ENCODE measurements at regions not wholly inside any gene's neighbourhood (a gene's known extent, or its start where the extent isn't known, plus 50 kb on each side); places are given as distances from the start of the nearest gene placed in this dataset.

- no peaks in the 10 kb centered on the region for H4K20me1 ChIP-seq (ENCODE audit: control insufficient read depth, extremely low read depth, insufficient read depth, low read length)
- H3K27me3 ChIP-seq (ENCODE audit: control insufficient read depth, insufficient read depth, low read length), result no peaks in the 10 kb centered on the region
- no peak overlapping the region for H2AFZ ChIP-seq (ENCODE audit: low read length)
- H3K9ac ChIP-seq (ENCODE audit: insufficient read depth, low read length), result no peak overlapping the region
- no peak overlapping the region for H3K4me2 ChIP-seq (ENCODE audit: extremely low read depth, insufficient read depth, low read length)
- H3K4me1 ChIP-seq (ENCODE audit: control insufficient read depth, extremely low read depth, insufficient read depth, low read length), result no peaks in the 10 kb centered on the region
- H3K79me2 ChIP-seq (ENCODE audit: control insufficient read depth, insufficient read depth, low read length), result no peaks in the 10 kb centered on the region
- no peak overlapping the region for H3K27ac ChIP-seq (ENCODE audit: insufficient read depth, low read length)
- DNase-seq (ENCODE audit: low read depth in 2 of 2), result no peak
- H3K4me3 ChIP-seq (replicated peaks in 1 of 4; ENCODE audit: control extremely low read depth in 1 of 4, insufficient read depth in 1 of 4, low read depth in 3 of 4, low read length in 4 of 4), result no peak overlapping the region
- TF ChIP-seq, protein P1, sequence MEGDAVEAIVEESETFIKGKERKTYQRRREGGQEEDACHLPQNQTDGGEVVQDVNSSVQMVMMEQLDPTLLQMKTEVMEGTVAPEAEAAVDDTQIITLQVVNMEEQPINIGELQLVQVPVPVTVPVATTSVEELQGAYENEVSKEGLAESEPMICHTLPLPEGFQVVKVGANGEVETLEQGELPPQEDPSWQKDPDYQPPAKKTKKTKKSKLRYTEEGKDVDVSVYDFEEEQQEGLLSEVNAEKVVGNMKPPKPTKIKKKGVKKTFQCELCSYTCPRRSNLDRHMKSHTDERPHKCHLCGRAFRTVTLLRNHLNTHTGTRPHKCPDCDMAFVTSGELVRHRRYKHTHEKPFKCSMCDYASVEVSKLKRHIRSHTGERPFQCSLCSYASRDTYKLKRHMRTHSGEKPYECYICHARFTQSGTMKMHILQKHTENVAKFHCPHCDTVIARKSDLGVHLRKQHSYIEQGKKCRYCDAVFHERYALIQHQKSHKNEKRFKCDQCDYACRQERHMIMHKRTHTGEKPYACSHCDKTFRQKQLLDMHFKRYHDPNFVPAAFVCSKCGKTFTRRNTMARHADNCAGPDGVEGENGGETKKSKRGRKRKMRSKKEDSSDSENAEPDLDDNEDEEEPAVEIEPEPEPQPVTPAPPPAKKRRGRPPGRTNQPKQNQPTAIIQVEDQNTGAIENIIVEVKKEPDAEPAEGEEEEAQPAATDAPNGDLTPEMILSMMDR (conservative IDR thresholded peaks at IDR 0.05 in 1 of 2, IDR thresholded peaks at IDR 0.05 in 1 of 2; ENCODE audit: low read depth in 1 of 2, low read length in 2 of 2), result no peak
- TF ChIP-seq EZH2 (IDR thresholded peaks at IDR 0.05; ENCODE audit: low read length, missing control alignments), result no peak
- H3K9me3 ChIP-seq (ENCODE audit: control insufficient read depth, insufficient read depth, low read depth, low read length), result no peaks in the 10 kb centered on the region
- no peaks in the 10 kb centered on the region for H3K36me3 ChIP-seq (ENCODE audit: control insufficient read depth, insufficient read depth, low read length)
Measured at GRCh38 chr6:25103603-25104002, 167.8 kb upstream of the RIPOR2 start.

DNA sequence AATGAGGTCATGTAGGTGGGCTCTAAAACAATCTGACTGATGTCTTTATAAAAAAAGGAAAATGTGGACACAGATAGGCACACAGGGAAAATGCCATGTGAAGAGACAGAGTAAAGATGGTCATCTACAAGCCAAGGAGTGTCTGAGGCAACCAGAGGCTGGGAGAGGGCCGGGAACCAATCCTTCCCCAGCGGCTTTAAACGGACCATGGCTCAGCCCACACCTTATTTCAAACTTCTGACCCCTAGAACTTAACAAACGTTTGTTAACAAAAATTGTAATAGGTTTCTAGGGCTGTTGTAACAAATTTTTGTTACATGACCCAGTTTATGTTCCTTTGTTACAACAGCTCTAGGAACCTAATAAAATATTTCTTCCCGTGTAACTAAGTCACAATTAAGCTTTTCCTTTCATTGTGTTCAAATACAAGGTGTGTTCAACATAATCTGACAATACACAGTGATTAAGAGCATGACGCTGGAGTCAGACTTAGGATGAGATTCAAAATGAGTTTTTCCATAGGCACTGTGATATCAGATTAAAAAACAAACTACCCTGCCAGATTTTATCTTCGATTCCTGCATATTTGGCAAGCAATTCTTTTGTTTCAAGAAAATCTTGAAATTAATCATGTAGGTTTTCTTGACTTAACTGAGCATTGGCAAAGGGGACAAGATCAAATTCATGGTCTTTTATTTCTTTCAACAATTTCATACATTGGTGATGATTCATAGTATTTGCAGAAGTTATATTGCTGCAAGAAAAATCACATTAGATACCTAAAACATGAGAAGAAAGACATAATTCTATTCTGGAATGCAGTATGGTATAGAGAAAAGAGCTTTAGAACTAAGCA is 169.5 kb upstream of the RIPOR2 start:
- H3K27me3 ChIP-seq (ENCODE audit: control insufficient read depth, insufficient read depth, low read length), result no peaks in the 10 kb centered on the region
- H3K4me2 ChIP-seq (ENCODE audit: extremely low read depth, insufficient read depth, low read length), result no peak overlapping the region
- DNase-seq (ENCODE audit: low read depth in 2 of 2), result peak in 1 of 2 donors; percentile 27
- H3K36me3 ChIP-seq (ENCODE audit: control insufficient read depth, insufficient read depth, low read length), result no peaks in the 10 kb centered on the region
- no peaks in the 10 kb centered on the region for H3K79me2 ChIP-seq (ENCODE audit: control insufficient read depth, insufficient read depth, low read length)
- H3K4me1 ChIP-seq (ENCODE audit: control insufficient read depth, extremely low read depth, insufficient read depth, low read length), result no peaks in the 10 kb centered on the region
- no peak overlapping the region for H3K9ac ChIP-seq (ENCODE audit: insufficient read depth, low read length)
- no peak overlapping the region for H2AFZ ChIP-seq (ENCODE audit: low read length)
- TF ChIP-seq, protein P1 (conservative IDR thresholded peaks at IDR 0.05 in 1 of 2, IDR thresholded peaks at IDR 0.05 in 1 of 2; ENCODE audit: low read depth in 1 of 2, low read length in 2 of 2), result no peak
- TF ChIP-seq EZH2 (IDR thresholded peaks at IDR 0.05; ENCODE audit: low read length, missing control alignments), result no peak
- no peaks in the 10 kb centered on the region for H3K9me3 ChIP-seq (ENCODE audit: control insufficient read depth, insufficient read depth, low read depth, low read length)
- no peak overlapping the region for H3K27ac ChIP-seq (ENCODE audit: insufficient read depth, low read length)
- no peak overlapping the region for H3K4me3 ChIP-seq (replicated peaks in 1 of 4; ENCODE audit: control extremely low read depth in 1 of 4, insufficient read depth in 1 of 4, low read depth in 3 of 4, low read length in 4 of 4)
- H4K20me1 ChIP-seq (ENCODE audit: control insufficient read depth, extremely low read depth, insufficient read depth, low read length), result no peaks in the 10 kb centered on the region

- H3K36me3 ChIP-seq (ENCODE audit: control insufficient read depth, insufficient read depth, low read length), result no peaks in the 10 kb centered on the region
- no peaks in the 10 kb centered on the region for H3K9me3 ChIP-seq (ENCODE audit: control insufficient read depth, insufficient read depth, low read depth, low read length)
- H3K4me2 ChIP-seq (ENCODE audit: extremely low read depth, insufficient read depth, low read length), result no peak overlapping the region
- H2AFZ ChIP-seq (ENCODE audit: low read length), result no peak overlapping the region
- H3K4me1 ChIP-seq (ENCODE audit: control insufficient read depth, extremely low read depth, insufficient read depth, low read length), result no peaks in the 10 kb centered on the region
- no peaks in the 10 kb centered on the region for H3K27me3 ChIP-seq (ENCODE audit: control insufficient read depth, insufficient read depth, low read length)
- TF ChIP-seq, protein P1 (conservative IDR thresholded peaks at IDR 0.05 in 1 of 2, IDR thresholded peaks at IDR 0.05 in 1 of 2; ENCODE audit: low read depth in 1 of 2, low read length in 2 of 2), result no peak
- no peak for TF ChIP-seq EZH2 (IDR thresholded peaks at IDR 0.05; ENCODE audit: low read length, missing control alignments)
- no peaks in the 10 kb centered on the region for H3K79me2 ChIP-seq (ENCODE audit: control insufficient read depth, insufficient read depth, low read length)
- no peak for DNase-seq (ENCODE audit: low read depth in 2 of 2)
- H3K27ac ChIP-seq (ENCODE audit: insufficient read depth, low read length), result no peak overlapping the region
- no peaks in the 10 kb centered on the region for H4K20me1 ChIP-seq (ENCODE audit: control insufficient read depth, extremely low read depth, insufficient read depth, low read length)
- H3K9ac ChIP-seq (ENCODE audit: insufficient read depth, low read length), result no peak overlapping the region
- H3K4me3 ChIP-seq (replicated peaks in 1 of 4; ENCODE audit: control extremely low read depth in 1 of 4, insufficient read depth in 1 of 4, low read depth in 3 of 4, low read length in 4 of 4), result no peak overlapping the region
Measured at GRCh38 chr6:25107218-25107617, 171.5 kb upstream of the RIPOR2 start.

Measured in fibroblast of lung (primary cell).